CD4-positive, alpha-beta memory T cell (primary cell): ENCODE measurements at regions not wholly inside any gene's neighbourhood (a gene's known extent, or its start where the extent isn't known, plus 50 kb on each side); places are given as distances from the start of the nearest gene placed in this dataset.

Source experiments
- CTCF ChIA-PET: fragments of 350-600 bp; sonication (Branson Sonifier 250); formaldehyde crosslinking; loops from one replicate; lab custom pipeline; 2021; ENCODE audit warnings: inconsistent platforms; ENCODE audit not compliant: partially characterized antibody; lab: Charles Lee
- POLR2A ChIA-PET: fragments of 350-600 bp; sonication (Branson Sonifier 250); formaldehyde crosslinking; loops from one replicate; lab custom pipeline; 2021; ENCODE audit not compliant: partially characterized antibody; lab: Charles Lee
- DNase-seq, 5 donors: peaks; one replicate each; pipeline versions ENCODE4 v3.0.0 to v3.0.0-alpha.2; 2020 to 2022; ENCODE audit warnings: mixed read lengths in 1 of 5
- H3K27ac ChIP-seq: one replicate; pipeline ENCODE4 v1.7.0; 2013; ENCODE audit warnings: low read depth, low read length
- H3K27me3 ChIP-seq: 2 replicates; pipeline ENCODE4 v1.7.0; 2013; ENCODE audit warnings: mild to moderate bottlenecking, low read length, moderate library complexity; ENCODE audit not compliant: insufficient read depth
- H3K36me3 ChIP-seq: 2 replicates; pipeline ENCODE4 v1.7.0; 2013; ENCODE audit warnings: mild to moderate bottlenecking, low read length, moderate library complexity; ENCODE audit not compliant: insufficient read depth
- H3K4me1 ChIP-seq: 2 replicates; pipeline ENCODE4 v1.7.0; 2013; ENCODE audit warnings: mild to moderate bottlenecking, low read length, moderate library complexity; ENCODE audit not compliant: insufficient read depth
- H3K4me3 ChIP-seq, 2 donors: one replicate each; pipeline ENCODE4 v1.7.0; 2013; ENCODE audit warnings: low read length in 2 of 2, mild to moderate bottlenecking in 1 of 2
- H3K9me3 ChIP-seq, 2 donors: one replicate each; pipeline ENCODE4 v1.7.0; 2013; ENCODE audit warnings: low read length in 2 of 2, control low read depth in 1 of 2; ENCODE audit not compliant: control insufficient read depth in 1 of 2
- H3K27ac Mint-ChIP-seq, 7 donors: one replicate each; pipeline ENCODE4 v1.8.0; 2020 to 2021; ENCODE audit warnings: mixed read lengths in 7 of 7, mild to moderate bottlenecking in 6 of 7, inconsistent platforms in 3 of 7, moderate library complexity in 3 of 7
- H3K27me3 Mint-ChIP-seq, 2 donors: one replicate each; pipeline ENCODE4 v1.8.0; 2020 to 2021; ENCODE audit warnings: mixed read lengths in 2 of 2
- H3K36me3 Mint-ChIP-seq, 2 donors: one replicate each; pipeline ENCODE4 v1.8.0; 2020 to 2021; ENCODE audit warnings: mixed read lengths in 2 of 2, inconsistent platforms in 1 of 2, mild to moderate bottlenecking in 1 of 2
- H3K4me1 Mint-ChIP-seq, 4 donors: one replicate each; pipeline ENCODE4 v1.8.0; 2020 to 2021; ENCODE audit warnings: mixed read lengths in 4 of 4, mild to moderate bottlenecking in 1 of 4
- H3K4me3 Mint-ChIP-seq, 8 donors: one replicate each; pipeline ENCODE4 v1.8.0; 2020 to 2021; ENCODE audit warnings: mixed read lengths in 8 of 8, mild to moderate bottlenecking in 7 of 8, moderate library complexity in 6 of 8, inconsistent platforms in 3 of 8
- H3K9me3 Mint-ChIP-seq, 8 donors: one replicate each; pipeline ENCODE4 v1.8.0; 2020 to 2021; ENCODE audit warnings: mixed read lengths in 8 of 8, mild to moderate bottlenecking in 5 of 8, inconsistent platforms in 3 of 8, moderate library complexity in 1 of 8
- intact Hi-C: fragments of 100-400 bp; cut with micrococcal nuclease; formaldehyde crosslinking; loops from one replicate; pipeline ENCODE4 v1.15.1; 2023

DNA sequence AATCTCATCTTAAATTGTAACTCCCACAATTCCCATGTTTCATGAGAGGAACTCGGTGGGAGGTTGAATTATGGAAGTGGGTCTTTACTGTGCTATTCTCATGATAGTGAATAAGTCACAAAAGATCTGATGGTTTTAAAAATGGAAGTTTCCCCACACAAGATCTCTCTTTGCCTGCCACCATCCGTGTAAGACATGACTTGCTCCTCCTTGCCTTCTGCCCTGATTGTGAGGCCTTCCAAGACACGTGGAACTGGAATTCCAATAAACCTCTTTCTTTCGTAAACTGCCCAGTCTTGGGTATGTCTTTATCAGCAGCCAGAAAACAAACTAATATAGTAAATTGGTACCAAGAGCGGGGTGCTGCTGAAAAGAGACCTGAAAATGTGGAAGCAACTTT is 761.6 kb upstream of the RGS18 start:
- H3K27me3 ChIP-seq = no peaks in the 10 kb centered on the region
- H3K36me3 Mint-ChIP-seq = no peaks in the 10 kb centered on the region
- H3K4me3 Mint-ChIP-seq = no peak overlapping the region
- intact Hi-C loops = no loop called here
- no peak for DNase-seq
- no peaks in the 10 kb centered on the region for H3K4me1 Mint-ChIP-seq
- no peak overlapping the region for H3K4me3 ChIP-seq
- no peaks in the 10 kb centered on the region for H3K36me3 ChIP-seq
- ChIA-PET CTCF (no interaction called here), POLR2A (no interaction called here)
- no peak overlapping the region for H3K27ac Mint-ChIP-seq
- peaks cover 0 to 17% (median 6%) of the 10 kb centered on the region in 8 donors for H3K9me3 Mint-ChIP-seq
- H3K4me1 ChIP-seq = no peaks in the 10 kb centered on the region
- no peak overlapping the region for H3K27ac ChIP-seq
- no peaks in the 10 kb centered on the region for H3K27me3 Mint-ChIP-seq
- no peaks in the 10 kb centered on the region for H3K9me3 ChIP-seq

DNA sequence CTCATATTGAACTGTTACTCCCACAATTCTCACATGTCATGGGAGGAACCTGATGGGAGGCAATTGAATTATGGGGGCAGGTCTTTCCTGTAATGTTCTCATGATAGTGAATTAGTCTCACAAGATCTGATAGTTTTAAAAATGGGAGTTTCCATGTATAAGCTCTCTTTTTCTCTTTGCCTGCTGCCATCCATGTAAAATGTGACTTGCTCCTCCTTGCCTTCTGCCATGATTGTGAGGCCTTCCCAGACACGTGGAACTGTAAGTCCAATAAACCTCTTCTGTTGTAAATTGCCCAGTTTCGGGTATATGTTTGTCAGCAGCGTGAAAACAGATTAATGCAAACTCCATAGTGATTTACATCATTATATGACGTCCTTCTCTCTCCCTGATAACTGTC is 759.7 kb upstream of the RGS18 start:
- Mint-ChIP-seq H3K27me3 (no peaks in the 10 kb centered on the region), H3K4me3 (no peak overlapping the region), H3K9me3 (peaks cover 0 to 13% (median 6%) of the 10 kb centered on the region in 8 donors), H3K27ac (no peak overlapping the region), H3K36me3 (no peaks in the 10 kb centered on the region), H3K4me1 (no peaks in the 10 kb centered on the region)
- CTCF ChIA-PET = no interaction called here
- intact Hi-C loops = no loop called here
- no peak overlapping the region for H3K27ac ChIP-seq
- H3K4me1 ChIP-seq = no peaks in the 10 kb centered on the region
- no peak overlapping the region for H3K4me3 ChIP-seq
- POLR2A ChIA-PET = no interaction called here
- no peaks in the 10 kb centered on the region for H3K9me3 ChIP-seq
- H3K27me3 ChIP-seq = no peaks in the 10 kb centered on the region
- DNase-seq = no peak
- H3K36me3 ChIP-seq = no peaks in the 10 kb centered on the region

- H3K27ac Mint-ChIP-seq = no peak overlapping the region
- Histone ChIP-seq H3K27me3 (no peaks in the 10 kb centered on the region), H3K9me3 (no peaks in the 10 kb centered on the region), H3K4me1 (no peaks in the 10 kb centered on the region), H3K36me3 (no peaks in the 10 kb centered on the region), H3K4me3 (no peak overlapping the region), H3K27ac (no peak overlapping the region)
- no peak for DNase-seq
- intact Hi-C loops = no loop called here
- CTCF ChIA-PET = no interaction called here
- H3K4me1 Mint-ChIP-seq = no peaks in the 10 kb centered on the region
- POLR2A ChIA-PET = no interaction called here
- no peaks in the 10 kb centered on the region for H3K36me3 Mint-ChIP-seq
- no peaks in the 10 kb centered on the region for H3K27me3 Mint-ChIP-seq
- H3K9me3 Mint-ChIP-seq = peaks cover 0 to 10% (median 2%) of the 10 kb centered on the region in 8 donors
- H3K4me3 Mint-ChIP-seq = no peak overlapping the region
Observed at GRCh38 chr1:191405417-191405816, 752.8 kb upstream of the RGS18 start.

DNA sequence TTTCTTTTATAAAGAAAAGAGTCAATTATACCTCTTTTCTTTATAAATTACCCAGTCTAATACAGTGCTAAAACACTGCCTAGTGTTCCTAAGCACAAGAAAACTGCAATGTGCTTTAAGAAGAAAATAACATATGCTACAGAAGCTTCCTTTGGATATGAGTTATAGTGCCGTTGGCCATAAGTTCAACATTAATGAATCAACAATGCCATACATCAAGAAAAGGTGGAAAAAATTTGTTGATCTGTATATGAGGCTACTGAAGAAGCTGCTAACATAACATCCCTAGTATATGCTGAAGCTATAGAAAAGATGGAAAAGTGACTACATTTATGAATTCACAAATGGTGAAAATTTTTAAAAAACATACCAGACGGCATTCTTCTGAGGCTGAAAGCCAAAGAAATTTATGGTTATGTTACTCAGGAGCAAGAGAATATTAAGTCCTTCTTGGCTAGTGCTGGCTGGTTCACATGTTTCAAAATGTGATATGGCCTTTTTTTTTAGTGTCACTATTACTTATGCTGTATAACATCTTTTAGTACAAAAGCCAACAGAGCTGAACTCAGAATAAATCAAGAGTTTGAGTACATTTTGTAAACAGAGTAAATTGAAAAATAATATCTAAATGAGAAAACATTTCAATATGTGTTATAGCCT is 743.2 kb upstream of the RGS18 start:
- no peaks in the 10 kb centered on the region for H3K4me1 Mint-ChIP-seq
- Histone ChIP-seq H3K27me3 (no peaks in the 10 kb centered on the region), H3K4me1 (no peaks in the 10 kb centered on the region), H3K36me3 (no peaks in the 10 kb centered on the region), H3K4me3 (no peak overlapping the region), H3K27ac (no peak overlapping the region), H3K9me3 (no peaks in the 10 kb centered on the region)
- H3K4me3 Mint-ChIP-seq = no peak overlapping the region
- no peak overlapping the region for H3K27ac Mint-ChIP-seq
- no peaks in the 10 kb centered on the region for H3K36me3 Mint-ChIP-seq
- peaks cover 0 to 9% (median 4%) of the 10 kb centered on the region in 8 donors for H3K9me3 Mint-ChIP-seq
- ChIA-PET POLR2A (no interaction called here), CTCF (no interaction called here)
- no peaks in the 10 kb centered on the region for H3K27me3 Mint-ChIP-seq
- intact Hi-C loops = no loop called here
- DNase-seq = no peak

DNA sequence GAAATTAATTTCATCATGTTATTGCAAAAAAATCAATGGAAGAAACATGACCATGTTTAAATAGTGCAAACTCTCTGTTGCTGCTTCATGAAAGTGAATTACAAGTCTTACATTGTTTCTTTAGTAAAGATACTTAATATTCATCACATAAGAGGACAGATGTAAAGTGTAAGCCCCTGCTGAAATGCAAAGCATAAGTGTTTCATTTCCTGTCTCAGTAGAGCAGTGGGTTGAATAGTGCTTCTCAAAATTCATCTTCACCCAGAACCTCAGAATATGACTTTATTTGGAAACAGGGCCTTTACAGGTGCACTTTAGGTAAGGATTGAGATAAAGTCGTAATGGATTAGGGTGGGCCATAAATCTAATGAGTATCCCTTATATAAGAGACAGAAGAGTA is 738.4 kb upstream of the RGS18 start:
- Mint-ChIP-seq H3K27ac (no peak overlapping the region), H3K4me3 (no peak overlapping the region), H3K36me3 (no peaks in the 10 kb centered on the region), H3K9me3 (peaks cover 0 to 11% (median 0%) of the 10 kb centered on the region in 8 donors), H3K27me3 (no peaks in the 10 kb centered on the region), H3K4me1 (no peaks in the 10 kb centered on the region)
- no peak overlapping the region for H3K27ac ChIP-seq
- intact Hi-C loops = no loop called here
- H3K9me3 ChIP-seq = no peaks in the 10 kb centered on the region
- H3K27me3 ChIP-seq = no peaks in the 10 kb centered on the region
- no peaks in the 10 kb centered on the region for H3K36me3 ChIP-seq
- POLR2A ChIA-PET = no interaction called here
- no peak for DNase-seq
- CTCF ChIA-PET = no interaction called here
- no peaks in the 10 kb centered on the region for H3K4me1 ChIP-seq
- H3K4me3 ChIP-seq = no peak overlapping the region

- Mint-ChIP-seq H3K27me3 (no peaks in the 10 kb centered on the region), H3K27ac (no peak overlapping the region), H3K4me3 (no peak overlapping the region), H3K9me3 (peaks cover 0 to 12% (median 7%) of the 10 kb centered on the region in 8 donors), H3K4me1 (no peaks in the 10 kb centered on the region), H3K36me3 (no peaks in the 10 kb centered on the region)
- no peaks in the 10 kb centered on the region for H3K36me3 ChIP-seq
- no peak for DNase-seq
- ChIA-PET POLR2A (no interaction called here), CTCF (no interaction called here)
- no peak overlapping the region for H3K4me3 ChIP-seq
- intact Hi-C loops = no loop called here
- H3K27me3 ChIP-seq = no peaks in the 10 kb centered on the region
- no peak overlapping the region for H3K27ac ChIP-seq
- no peaks in the 10 kb centered on the region for H3K9me3 ChIP-seq
- no peaks in the 10 kb centered on the region for H3K4me1 ChIP-seq
Observed at GRCh38 chr1:191427593-191427992, 730.7 kb upstream of the RGS18 start.

DNA sequence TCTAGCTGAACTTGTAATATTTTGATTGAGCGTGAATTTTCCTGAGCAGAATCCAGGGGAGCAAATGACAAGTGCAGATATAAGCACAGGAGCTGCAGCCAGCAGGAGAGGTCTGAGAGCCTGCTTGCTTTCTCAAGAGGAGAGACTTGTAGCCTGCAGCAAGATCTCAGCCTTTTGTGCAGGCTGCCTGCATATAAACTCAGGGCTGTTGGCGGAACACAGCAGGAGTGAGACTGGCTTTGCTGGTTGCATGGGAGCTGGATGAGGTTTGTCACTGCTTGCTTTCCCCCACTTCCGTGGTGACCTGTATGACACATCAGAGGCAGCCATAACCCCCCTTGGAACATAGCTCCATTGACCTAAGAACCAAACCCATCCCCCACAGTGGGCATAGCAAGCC is 725.4 kb upstream of the RGS18 start:
- H3K4me1 Mint-ChIP-seq = no peaks in the 10 kb centered on the region
- no peak overlapping the region for H3K27ac ChIP-seq
- H3K9me3 ChIP-seq = no peaks in the 10 kb centered on the region
- peaks cover 3 to 35% (median 11%) of the 10 kb centered on the region in 8 donors for H3K9me3 Mint-ChIP-seq
- CTCF ChIA-PET = no interaction called here
- H3K36me3 Mint-ChIP-seq = no peaks in the 10 kb centered on the region
- no peak overlapping the region for H3K27ac Mint-ChIP-seq
- no peak for DNase-seq
- POLR2A ChIA-PET = no interaction called here
- no peak overlapping the region for H3K4me3 ChIP-seq
- no peaks in the 10 kb centered on the region for H3K36me3 ChIP-seq
- no peaks in the 10 kb centered on the region for H3K4me1 ChIP-seq
- no peaks in the 10 kb centered on the region for H3K27me3 Mint-ChIP-seq
- intact Hi-C loops = no loop called here
- no peaks in the 10 kb centered on the region for H3K27me3 ChIP-seq
- no peak overlapping the region for H3K4me3 Mint-ChIP-seq

DNA sequence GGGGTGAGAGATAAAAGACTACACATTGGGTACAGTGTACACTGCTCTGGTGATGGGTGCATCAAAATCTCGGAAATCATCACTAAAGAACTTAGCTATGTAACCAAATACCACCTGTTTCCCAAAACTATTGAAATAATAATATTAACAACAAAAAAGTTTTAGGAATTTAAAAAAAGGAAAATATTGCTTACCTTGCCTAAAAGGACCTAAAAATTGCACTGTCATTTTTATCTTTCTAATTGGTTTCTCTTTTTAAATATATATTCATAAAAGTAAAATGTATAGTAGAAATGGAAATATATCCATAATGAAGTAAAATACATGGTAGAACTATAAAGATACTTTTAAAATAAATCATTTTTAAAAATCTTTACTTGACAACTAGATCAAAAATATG is 719.3 kb upstream of the RGS18 start:
- intact Hi-C loops = no loop called here
- Mint-ChIP-seq H3K9me3 (peaks cover 0 to 36% (median 8%) of the 10 kb centered on the region in 8 donors), H3K27me3 (no peaks in the 10 kb centered on the region), H3K36me3 (no peaks in the 10 kb centered on the region), H3K4me3 (no peak overlapping the region), H3K27ac (no peak overlapping the region), H3K4me1 (no peaks in the 10 kb centered on the region)
- no peak overlapping the region for H3K4me3 ChIP-seq
- no peaks in the 10 kb centered on the region for H3K36me3 ChIP-seq
- no peaks in the 10 kb centered on the region for H3K27me3 ChIP-seq
- no peak overlapping the region for H3K27ac ChIP-seq
- CTCF ChIA-PET = no interaction called here
- H3K9me3 ChIP-seq = no peaks in the 10 kb centered on the region
- POLR2A ChIA-PET = no interaction called here
- no peak for DNase-seq
- H3K4me1 ChIP-seq = no peaks in the 10 kb centered on the region
